HG03045 (cell line): ENCODE measurements at regions not wholly inside any gene's neighbourhood (a gene's known extent, or its start where the extent isn't known, plus 50 kb on each side); places are given as distances from the start of the nearest gene placed in this dataset.

Experiments used
- ATAC-seq: cut with Tn5 transposase; IDR thresholded peaks from one replicate; pipeline ENCODE4 v1.9.1; 2021; ENCODE audit warnings: mild to moderate bottlenecking, moderate library complexity; ENCODE audit not compliant: unreplicated experiment

DNA sequence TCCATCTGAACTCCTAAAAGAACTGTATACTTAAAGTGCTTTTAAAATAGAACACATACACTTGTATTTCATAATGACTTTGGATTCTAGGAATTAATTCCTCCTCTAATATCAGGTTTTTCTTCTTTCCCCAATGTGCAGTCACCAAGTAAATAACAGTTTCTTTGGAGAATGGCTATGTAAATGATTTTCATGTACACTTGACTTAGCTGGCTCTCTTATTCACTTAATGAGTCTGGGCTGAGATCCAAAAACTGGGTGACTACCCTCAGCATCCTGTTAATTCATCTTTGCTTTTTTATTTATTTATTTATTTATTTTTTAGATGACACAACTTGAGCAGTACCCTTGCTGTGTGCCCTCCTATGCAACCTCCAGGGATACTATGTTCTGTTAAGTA, 1003.7 kb downstream of the SLITRK1 start:
- ATAC-seq = no peak

- ATAC-seq = no peak
Observed at GRCh38 chr13:82867284-82867683, 1015.0 kb downstream of the SLITRK1 start.

DNA sequence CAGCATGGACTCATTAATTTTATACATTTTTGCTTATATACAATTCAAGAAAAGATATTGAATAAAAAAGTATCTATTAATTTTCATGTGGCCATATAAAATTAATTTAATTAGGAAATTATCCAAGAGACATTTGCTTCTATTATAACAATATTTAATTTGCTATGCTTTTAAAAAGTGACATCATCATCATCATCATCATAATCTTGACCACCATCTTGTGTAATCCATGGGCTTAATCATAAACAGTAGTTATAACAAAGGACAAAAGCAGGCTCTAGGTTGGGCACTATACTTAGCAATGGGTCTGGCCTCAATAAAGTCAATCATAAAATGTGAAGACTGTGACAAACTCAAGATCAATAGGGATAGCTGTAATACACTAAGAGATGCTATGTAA, 1031.6 kb downstream of the SLITRK1 start:
- ATAC-seq = no peak

- no peak for ATAC-seq
Observed at GRCh38 chr13:82848766-82849165, 1033.5 kb downstream of the SLITRK1 start.

- no peak for ATAC-seq
Observed at GRCh38 chr13:82847595-82847994, 1034.7 kb downstream of the SLITRK1 start.

GRCh38 chr13:82833923-82834322, 1048.4 kb downstream of the SLITRK1 start:
- no peak for ATAC-seq

- no peak for ATAC-seq
Observed at GRCh38 chr13:82829040-82829439, 1053.2 kb downstream of the SLITRK1 start.

- ATAC-seq = no peak
Observed at GRCh38 chr13:82827724-82828123, 1054.5 kb downstream of the SLITRK1 start.

GRCh38 chr13:82822935-82823334, 1059.3 kb downstream of the SLITRK1 start:
- ATAC-seq = no peak

- ATAC-seq = no peak
Observed at GRCh38 chr13:82817133-82817532, 1065.1 kb downstream of the SLITRK1 start.

GRCh38 chr13:82815791-82816190, 1066.5 kb downstream of the SLITRK1 start:
- no peak for ATAC-seq

DNA sequence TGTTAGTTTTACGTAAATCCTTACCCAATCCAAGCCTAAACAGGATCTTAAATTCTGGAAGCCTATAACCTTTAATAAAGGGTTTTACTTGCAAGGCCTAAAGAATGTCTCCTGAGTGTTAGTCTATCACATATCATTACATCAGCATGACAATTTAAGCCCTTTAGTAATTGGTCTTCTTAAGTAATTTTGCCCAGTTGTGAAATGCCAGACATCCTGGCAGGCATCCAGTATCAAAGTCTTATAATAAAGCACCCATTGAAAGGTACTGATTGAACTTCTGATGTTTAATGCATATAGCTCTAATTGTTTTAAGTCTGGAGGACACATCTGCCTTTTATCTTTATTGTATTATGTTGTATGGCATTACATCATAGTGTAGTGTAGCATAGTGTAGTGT, 1078.9 kb downstream of the SLITRK1 start:
- ATAC-seq = no peak

GRCh38 chr13:82802528-82802927, 1079.7 kb downstream of the SLITRK1 start:
- ATAC-seq = no peak

DNA sequence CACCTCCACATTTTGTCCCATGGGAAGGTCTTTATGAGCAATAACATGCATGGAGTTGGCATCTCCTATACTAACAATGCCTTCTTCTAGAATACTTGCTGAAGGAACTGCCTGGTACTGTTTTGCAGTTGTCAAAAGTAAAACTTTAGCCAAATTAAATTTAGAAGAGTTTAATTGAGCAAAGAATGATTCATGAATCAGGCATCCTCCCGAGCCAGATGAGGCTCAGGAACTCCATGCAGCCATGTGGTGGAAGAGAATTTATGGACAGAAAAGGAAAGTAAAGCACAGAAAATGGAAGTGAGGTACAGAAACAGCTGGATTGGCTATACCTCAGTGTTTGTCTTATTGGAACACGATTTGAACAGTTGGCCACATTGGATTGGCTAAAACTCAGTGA, 1081.9 kb downstream of the SLITRK1 start:
- no peak for ATAC-seq

- no peak for ATAC-seq
Observed at GRCh38 chr13:82797876-82798275, 1084.4 kb downstream of the SLITRK1 start.

- ATAC-seq = no peak
Observed at GRCh38 chr13:82791035-82791434, 1091.2 kb downstream of the SLITRK1 start.

GRCh38 chr13:82772816-82773215, 1109.5 kb downstream of the SLITRK1 start:
- no peak for ATAC-seq

DNA sequence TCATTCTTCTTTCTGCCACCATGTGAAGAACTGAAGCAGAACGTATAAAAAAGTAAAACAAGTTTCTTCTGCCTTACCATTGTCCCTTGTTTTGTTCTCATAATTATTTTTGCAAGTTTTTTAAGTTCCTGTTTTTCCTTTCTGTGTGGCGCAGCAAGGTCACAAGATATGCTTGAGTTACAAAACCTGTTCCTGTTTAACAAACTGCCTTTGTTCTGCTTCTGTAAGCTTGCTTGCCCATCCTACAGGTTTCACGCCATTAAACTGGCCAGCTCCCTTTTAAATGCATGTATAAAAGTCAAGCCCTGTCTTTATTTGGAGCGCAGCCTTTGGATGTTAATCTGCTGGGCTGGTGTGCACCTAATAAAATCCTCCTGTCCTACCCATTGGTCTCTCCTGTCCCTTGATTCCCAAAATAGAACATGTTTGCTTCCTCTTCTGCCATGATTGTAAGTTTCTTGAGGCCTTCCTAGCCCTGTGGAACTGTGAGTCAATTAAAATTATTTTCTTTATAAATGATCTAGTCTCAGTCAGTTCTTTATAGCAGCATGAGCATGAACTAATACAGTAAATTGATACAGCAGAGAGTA, 1115.4 kb downstream of the SLITRK1 start:
- no peak for ATAC-seq

DNA sequence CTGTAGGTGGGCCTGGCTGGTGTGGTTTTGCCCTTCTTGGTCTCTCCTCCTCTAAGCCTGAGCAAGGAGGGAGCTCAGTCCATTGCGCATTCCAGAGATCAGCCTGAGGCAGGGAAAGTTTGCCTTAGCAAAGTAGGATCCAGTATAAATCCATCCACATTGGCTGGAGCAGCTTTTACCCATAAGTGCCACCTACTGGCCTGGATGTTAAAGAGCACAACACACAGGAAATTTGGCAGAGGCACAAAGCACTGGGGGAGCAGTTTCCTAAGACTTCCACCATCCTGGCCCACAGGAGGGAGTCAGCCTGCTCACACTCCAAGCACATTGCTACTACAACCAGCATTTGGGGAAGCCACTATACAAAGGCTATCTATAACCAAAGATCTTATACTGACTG, 1124.2 kb downstream of the SLITRK1 start:
- no peak for ATAC-seq

- ATAC-seq = no peak
Observed at GRCh38 chr13:82751206-82751605, 1131.1 kb downstream of the SLITRK1 start.

GRCh38 chr13:82749551-82749950, 1132.7 kb downstream of the SLITRK1 start:
- ATAC-seq = no peak

GRCh38 chr13:82747958-82748357, 1134.3 kb downstream of the SLITRK1 start:
- ATAC-seq = no peak

DNA sequence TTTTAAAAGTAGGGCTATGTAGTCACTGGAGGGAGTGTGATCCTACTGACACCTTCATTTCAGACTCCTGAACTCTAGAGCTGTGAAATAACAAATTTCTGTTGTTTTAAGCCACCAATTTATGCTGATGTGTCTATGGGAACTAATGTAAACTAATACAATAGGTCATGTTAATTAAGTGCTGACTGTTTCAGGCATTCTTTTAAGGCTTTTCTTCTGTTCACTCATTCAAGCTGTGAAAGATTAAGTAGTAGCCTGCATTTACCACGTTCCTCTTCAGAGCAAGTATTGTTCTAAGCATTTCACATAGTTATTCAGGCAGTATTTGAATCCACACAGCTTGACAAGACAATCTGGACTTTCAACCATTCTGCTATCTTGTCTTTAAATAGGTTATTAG, 1135.0 kb downstream of the SLITRK1 start:
- no peak for ATAC-seq
